ENCODE measurements at regions not wholly inside any gene's neighbourhood (a gene's known extent, or its start where the extent isn't known, plus 50 kb on each side); places are given as distances from the start of the nearest gene placed in this dataset.

DNA sequence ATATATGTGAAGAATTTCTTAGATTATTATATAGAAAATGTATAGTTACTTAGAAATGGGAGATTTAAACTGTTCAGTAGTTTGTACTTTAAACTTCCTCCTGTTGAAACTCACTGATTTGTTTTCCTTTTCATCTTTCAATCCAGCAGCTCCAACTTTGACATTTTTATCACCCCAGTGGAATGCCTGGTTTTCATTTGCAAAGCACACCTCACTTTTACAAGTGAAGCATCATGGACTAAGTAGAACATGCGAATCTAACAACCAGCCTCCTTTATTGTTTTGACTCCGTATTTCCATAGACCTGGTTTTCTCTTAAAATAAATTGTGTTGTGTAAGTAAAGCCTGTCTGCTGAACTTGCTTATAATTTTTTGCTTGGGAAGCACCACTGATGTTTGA lies 97.8 kb upstream of the ROBO2 start:
- no peak for DNase-seq (ENCODE audit: low spot score in 2 of 2)

DNA sequence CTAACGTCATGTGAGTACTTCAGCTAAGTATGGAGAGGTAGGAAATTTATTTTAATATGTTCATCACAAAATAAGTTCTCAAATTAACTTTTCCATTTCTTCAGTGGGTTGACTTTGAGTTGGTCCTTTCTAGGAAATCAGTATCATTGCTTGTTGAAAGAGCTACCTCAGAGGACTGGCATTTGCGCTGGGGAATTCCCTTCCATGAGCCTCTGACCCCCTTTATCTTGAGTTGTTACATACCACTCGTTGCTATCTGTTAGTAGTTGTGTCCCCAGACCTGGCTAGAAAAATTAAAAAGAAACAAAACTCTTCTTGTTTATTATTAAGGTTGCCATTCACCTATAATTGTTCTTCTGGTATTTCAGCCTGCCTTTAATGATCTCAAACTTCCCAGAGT lies 96.8 kb upstream of the ROBO2 start:
- Histone ChIP-seq H3K27ac (no peak overlapping the region), H3K4me3 (no peak overlapping the region), H3K9me3 (peaks cover 0 to 3% of the 10 kb centered on the region in 2 donors), H3K4me1 (no peaks in the 10 kb centered on the region), H3K36me3 (no peaks in the 10 kb centered on the region), H3K27me3 (no peaks in the 10 kb centered on the region)
- TF ChIP-seq POLR2A (IDR thresholded peaks at IDR 0.05) (no peak), POLR2AphosphoS5 (IDR thresholded peaks at IDR 0.05) (no peak)
- TF ChIP-seq, protein P1, sequence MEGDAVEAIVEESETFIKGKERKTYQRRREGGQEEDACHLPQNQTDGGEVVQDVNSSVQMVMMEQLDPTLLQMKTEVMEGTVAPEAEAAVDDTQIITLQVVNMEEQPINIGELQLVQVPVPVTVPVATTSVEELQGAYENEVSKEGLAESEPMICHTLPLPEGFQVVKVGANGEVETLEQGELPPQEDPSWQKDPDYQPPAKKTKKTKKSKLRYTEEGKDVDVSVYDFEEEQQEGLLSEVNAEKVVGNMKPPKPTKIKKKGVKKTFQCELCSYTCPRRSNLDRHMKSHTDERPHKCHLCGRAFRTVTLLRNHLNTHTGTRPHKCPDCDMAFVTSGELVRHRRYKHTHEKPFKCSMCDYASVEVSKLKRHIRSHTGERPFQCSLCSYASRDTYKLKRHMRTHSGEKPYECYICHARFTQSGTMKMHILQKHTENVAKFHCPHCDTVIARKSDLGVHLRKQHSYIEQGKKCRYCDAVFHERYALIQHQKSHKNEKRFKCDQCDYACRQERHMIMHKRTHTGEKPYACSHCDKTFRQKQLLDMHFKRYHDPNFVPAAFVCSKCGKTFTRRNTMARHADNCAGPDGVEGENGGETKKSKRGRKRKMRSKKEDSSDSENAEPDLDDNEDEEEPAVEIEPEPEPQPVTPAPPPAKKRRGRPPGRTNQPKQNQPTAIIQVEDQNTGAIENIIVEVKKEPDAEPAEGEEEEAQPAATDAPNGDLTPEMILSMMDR (IDR thresholded peaks at IDR 0.05) = no peak
- intact Hi-C loops (cut with DNase I; ENCODE audit: low total_unique reads) = no loop called here
- DNase-seq (ENCODE audit: low spot score in 2 of 2) = no peak

More for the DNA sequence above, 97.8 kb upstream of the ROBO2 start:
- Histone ChIP-seq H3K36me3 (no peaks in the 10 kb centered on the region), H3K27me3 (no peaks in the 10 kb centered on the region), H3K4me1 (no peaks in the 10 kb centered on the region), H3K4me3 (no peak overlapping the region), H3K27ac (no peak overlapping the region), H3K9me3 (peaks cover 0 to 3% of the 10 kb centered on the region in 2 donors)
- TF ChIP-seq, protein P1 (IDR thresholded peaks at IDR 0.05) = no peak
- TF ChIP-seq POLR2A (IDR thresholded peaks at IDR 0.05) (no peak), POLR2AphosphoS5 (IDR thresholded peaks at IDR 0.05) (no peak)
- intact Hi-C loops (cut with DNase I; ENCODE audit: low total_unique reads) = no loop called here

DNA sequence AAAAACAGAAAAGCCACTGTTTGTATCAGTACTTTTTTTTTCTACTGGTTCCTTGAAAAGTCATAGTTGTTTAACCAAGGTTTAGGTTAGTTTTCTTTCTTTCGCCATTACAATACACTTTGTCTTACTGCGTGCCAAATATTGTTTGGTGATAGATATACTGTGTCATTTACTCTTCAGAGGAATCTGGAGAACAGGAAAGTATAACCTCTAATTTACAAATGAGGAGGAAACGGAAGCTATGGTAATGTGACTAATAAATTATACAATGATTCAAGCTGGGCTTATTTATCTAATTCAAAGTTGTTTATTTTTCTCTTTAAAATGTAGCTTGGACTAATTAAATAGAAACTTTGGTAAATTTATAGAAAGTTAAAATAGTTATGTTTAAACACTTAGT lies 96.2 kb upstream of the ROBO2 start:
- H3K27ac ChIP-seq = no peak overlapping the region
- no peaks in the 10 kb centered on the region for H3K4me1 ChIP-seq
- no peak overlapping the region for H3K4me3 ChIP-seq
- H3K36me3 ChIP-seq = no peaks in the 10 kb centered on the region
- H3K27me3 ChIP-seq = no peaks in the 10 kb centered on the region
- no peak for TF ChIP-seq POLR2A (IDR thresholded peaks at IDR 0.05)
- TF ChIP-seq, protein P1 (IDR thresholded peaks at IDR 0.05) = no peak
- no peak for TF ChIP-seq POLR2AphosphoS5 (IDR thresholded peaks at IDR 0.05)
- H3K9me3 ChIP-seq = peaks cover 0 to 3% of the 10 kb centered on the region in 2 donors
- DNase-seq (ENCODE audit: low spot score in 2 of 2) = no peak
- intact Hi-C loops (cut with DNase I; ENCODE audit: low total_unique reads) = no loop called here

DNA sequence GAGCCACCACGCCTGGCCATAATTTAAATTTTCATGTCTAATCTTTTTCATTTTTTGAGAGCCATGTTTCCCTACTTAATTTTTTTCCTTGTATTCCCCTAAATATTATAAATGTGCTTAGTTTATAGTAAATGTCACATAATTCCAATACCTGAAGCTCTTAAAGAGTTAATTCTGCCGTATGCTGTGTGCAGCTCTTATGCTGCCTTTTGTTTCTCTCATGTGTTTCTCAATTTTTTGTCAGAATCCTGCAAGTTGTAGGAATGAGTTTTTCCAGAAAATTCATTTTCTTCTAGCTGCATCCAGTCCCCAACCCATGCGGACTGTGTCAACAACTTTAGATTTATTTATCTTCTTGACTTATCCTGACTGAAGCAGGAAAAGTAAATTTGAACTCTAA lies 90.9 kb upstream of the ROBO2 start:
- Histone ChIP-seq H3K4me3 (no peak overlapping the region), H3K27ac (no peak overlapping the region), H3K4me1 (no peaks in the 10 kb centered on the region), H3K27me3 (no peaks in the 10 kb centered on the region), H3K9me3 (no peaks in the 10 kb centered on the region), H3K36me3 (no peaks in the 10 kb centered on the region)
- intact Hi-C loops (cut with DNase I; ENCODE audit: low total_unique reads) = no loop called here
- TF ChIP-seq POLR2A (IDR thresholded peaks at IDR 0.05) = no peak
- TF ChIP-seq POLR2AphosphoS5 (IDR thresholded peaks at IDR 0.05) = no peak
- TF ChIP-seq, protein P1 (IDR thresholded peaks at IDR 0.05) = no peak
- no peak for DNase-seq (ENCODE audit: low spot score in 2 of 2)

DNA sequence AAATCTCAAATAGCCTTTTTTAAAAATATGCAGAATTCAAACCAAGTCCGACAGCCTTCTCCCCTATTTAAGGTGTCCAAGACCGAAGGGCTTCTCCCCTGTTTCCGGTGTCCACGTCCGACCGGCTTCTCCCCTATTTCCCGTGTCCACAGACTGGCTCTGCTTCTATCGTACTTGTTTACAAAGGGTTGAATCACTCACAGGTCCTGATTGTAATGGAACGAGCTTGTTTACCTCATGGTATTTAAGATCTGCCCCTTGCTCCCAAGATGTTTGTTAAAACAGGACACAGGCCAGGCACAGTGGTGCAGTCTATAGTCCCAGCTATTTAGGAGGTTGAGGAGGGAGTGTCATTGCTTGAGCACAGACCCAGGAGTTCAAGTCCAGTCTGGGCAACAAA lies 90.4 kb upstream of the ROBO2 start:
- DNase-seq (ENCODE audit: low spot score in 2 of 2) = no peak
- intact Hi-C loops (cut with DNase I; ENCODE audit: low total_unique reads) = no loop called here
- Histone ChIP-seq H3K36me3 (no peaks in the 10 kb centered on the region), H3K27ac (no peak overlapping the region), H3K9me3 (no peaks in the 10 kb centered on the region), H3K4me3 (no peak overlapping the region), H3K27me3 (no peaks in the 10 kb centered on the region), H3K4me1 (no peaks in the 10 kb centered on the region)
- no peak for TF ChIP-seq POLR2A (IDR thresholded peaks at IDR 0.05)
- TF ChIP-seq POLR2AphosphoS5 (IDR thresholded peaks at IDR 0.05) = no peak
- TF ChIP-seq, protein P1 (IDR thresholded peaks at IDR 0.05) = no peak

All from breast epithelium (tissue), 4 donors.